Endothelial cell of umbilical vein (primary cell): ENCODE measurements at regions not wholly inside any gene's neighbourhood (a gene's known extent, or its start where the extent isn't known, plus 50 kb on each side); places are given as distances from the start of the nearest gene placed in this dataset.

ENCODE experiments used
- BruUV-seq: library from RNA; stranded (reverse); fragments of 400-500 nt; replicated peaks from 2 replicates; lab custom pipeline; 2021; lab: Mats Ljungman, UMichigan
- CTCF ChIA-PET: fragments of 300-600, 350-600 bp; sonication (Branson Sonifier 250); formaldehyde crosslinking; loops from one replicate; lab custom pipeline; 2021; ENCODE audit warnings: antibody characterized with exemption, inconsistent platforms; lab: Charles Lee
- POLR2A ChIA-PET: fragments of 300-600, 350-600 bp; sonication (Branson Sonifier 250); formaldehyde crosslinking; loops from one replicate; lab custom pipeline; 2021; ENCODE audit warnings: antibody characterized with exemption, inconsistent platforms; lab: Charles Lee
- DNase-seq: peaks from one replicate; pipeline ENCODE4 v3.0.0-alpha.2; 2011; ENCODE audit warnings: low read depth, low spot score
- FAIRE-seq: peaks from 2 replicates; lab custom pipeline; 2011; peaks lifted over from hg19 to GRCh38; lab: Jason Lieb, UNC
- H2AFZ ChIP-seq: 2 replicates; pipeline ENCODE4 v1.6.0; 2012; ENCODE audit warnings: low read depth, low read length, control low read depth, inconsistent platforms
- H3K27ac ChIP-seq: 2 replicates; pipeline ENCODE4 v1.5.1; 2011; ENCODE audit warnings: low read depth, mild to moderate bottlenecking, control low read depth, low read length, moderate library complexity; ENCODE audit not compliant: insufficient read depth
- H3K27me3 ChIP-seq, 2 experiments: 2 replicates each; pipeline versions ENCODE4 v1.6.0 to v1.6.1; 2011; ENCODE audit warnings: low read length in 2 of 2, mixed read lengths in 1 of 2; ENCODE audit not compliant: control insufficient read depth in 2 of 2, insufficient read depth in 2 of 2
- H3K36me3 ChIP-seq, 2 experiments: 2 replicates in 1 of 2; 3 replicates in 1 of 2; pipeline ENCODE4 v1.5.1; 2011; ENCODE audit warnings: low read length in 2 of 2, mild to moderate bottlenecking in 1 of 2, moderate library complexity in 1 of 2; ENCODE audit not compliant: control insufficient read depth in 2 of 2, insufficient read depth in 2 of 2; ENCODE audit errors: extremely low read depth in 1 of 2
- H3K4me1 ChIP-seq: 3 replicates; pipeline ENCODE4 v1.5.1; 2011; ENCODE audit warnings: mild to moderate bottlenecking, low read length; ENCODE audit not compliant: control insufficient read depth, insufficient read depth; ENCODE audit errors: extremely low read depth
- H3K4me2 ChIP-seq: 2 replicates; pipeline ENCODE4 v1.6.1; 2011; ENCODE audit warnings: low read length, control low read depth, mixed read lengths; ENCODE audit not compliant: insufficient read depth
- H3K4me3 ChIP-seq, 3 experiments: fragments of 200-600 bp in 1 of 3; sonication (generic), shearing (Covaris generic) in 1 of 3; replicated peaks in 1 of 3; 2 replicates each; pipeline ENCODE4 v1.5.1; 2011 to 2016; ENCODE audit warnings: control low read depth in 3 of 3, low read length in 3 of 3, mild to moderate bottlenecking in 2 of 3, inconsistent platforms in 1 of 3, low read depth in 1 of 3, moderate library complexity in 1 of 3; ENCODE audit not compliant: insufficient read depth in 1 of 3
- H3K79me2 ChIP-seq: 2 replicates; pipeline ENCODE4 v1.6.0; 2012; ENCODE audit warnings: low read length, inconsistent platforms; ENCODE audit not compliant: control insufficient read depth, insufficient read depth
- H3K9ac ChIP-seq: replicated peaks from 2 replicates; pipeline ENCODE3; 2011; ENCODE audit warnings: low read length, control low read depth; ENCODE audit not compliant: insufficient read depth; ENCODE audit errors: extremely low read depth
- H3K9me1 ChIP-seq: replicated peaks from 3 replicates; pipeline ENCODE4 v1.6.0; 2011; ENCODE audit warnings: mild to moderate bottlenecking, low read length; ENCODE audit not compliant: control insufficient read depth, insufficient read depth; ENCODE audit errors: extremely low read depth
- H3K9me3 ChIP-seq: replicated peaks from 2 replicates; pipeline ENCODE4 v1.5.1; 2012; ENCODE audit warnings: low read length, inconsistent platforms; ENCODE audit not compliant: control insufficient read depth, insufficient read depth
- H4K20me1 ChIP-seq: replicated peaks from 2 replicates; pipeline ENCODE3; 2011; ENCODE audit warnings: mild to moderate bottlenecking, low read length; ENCODE audit not compliant: control insufficient read depth, insufficient read depth; ENCODE audit errors: extremely low read depth
- EZH2 ChIP-seq: IDR thresholded peaks from 2 replicates; pipeline ENCODE4 v1.6.1; 2012; ENCODE audit warnings: borderline replicate concordance, low read depth, mild to moderate bottlenecking, moderate library complexity, low read length, inconsistent platforms; ENCODE audit not compliant: severe bottlenecking
- FOS ChIP-seq: IDR thresholded peaks from 2 replicates; pipeline ENCODE4 v1.6.1; 2011; ENCODE audit warnings: mild to moderate bottlenecking, low read length, moderate library complexity, borderline replicate concordance; ENCODE audit not compliant: insufficient read depth
- GATA2 ChIP-seq: IDR thresholded peaks from 2 replicates; pipeline ENCODE4 v1.7.0; 2011; ENCODE audit warnings: low read depth, mild to moderate bottlenecking, moderate library complexity, mixed read lengths, low read length; ENCODE audit not compliant: insufficient read length, insufficient read depth
- JUN ChIP-seq: IDR thresholded peaks from 2 replicates; pipeline ENCODE4 v1.6.1; 2011; ENCODE audit warnings: borderline replicate concordance, low read depth; ENCODE audit not compliant: insufficient read length, insufficient read depth
- MYC ChIP-seq: IDR thresholded peaks from one replicate; pipeline ENCODE4 v1.6.1; 2011; ENCODE audit warnings: mild to moderate bottlenecking, low read depth, low read length
- POLR2A ChIP-seq: IDR thresholded peaks from 2 replicates; pipeline ENCODE4 v1.6.1; 2012; ENCODE audit warnings: low read depth, mild to moderate bottlenecking, control low read depth, low read length
- POLR2AphosphoS5 ChIP-seq: IDR thresholded peaks from 2 replicates; pipeline ENCODE4 v1.6.1; 2012; ENCODE audit warnings: low read depth, mild to moderate bottlenecking, control low read depth, low read length, moderate library complexity; ENCODE audit not compliant: insufficient read depth
- dilution Hi-C: fragments of 300-500 bp; cut with MboI; formaldehyde crosslinking; loops from one replicate; pipeline ENCODE4 v1.15.0; 2019; ENCODE audit warnings: low sequenced_read_pairs; ENCODE audit not compliant: extremely low pct_ligation_motif_present
- intact Hi-C: fragments of 100-400 bp; cut with micrococcal nuclease; formaldehyde crosslinking; loops from one replicate; pipeline ENCODE4 v1.10.0; 2022
- TF ChIP-seq, protein P1 (sequence below), 2 donors: IDR thresholded peaks; 1 replicate in 1 of 2; 2 replicates in 1 of 2; pipeline ENCODE4 v1.5.1; 2011; ENCODE audit warnings: low read length in 2 of 2, mild to moderate bottlenecking in 2 of 2, moderate library complexity in 2 of 2, control low read depth in 1 of 2, inconsistent platforms in 1 of 2, low read depth in 1 of 2; ENCODE audit not compliant: insufficient read depth in 1 of 2; ENCODE audit errors: extremely low read depth in 1 of 2
- TF ChIP-seq, protein P2 (sequence below): IDR thresholded peaks from 2 replicates; pipeline ENCODE4 v1.6.1; 2011; ENCODE audit not compliant: insufficient read depth, insufficient read length

DNA sequence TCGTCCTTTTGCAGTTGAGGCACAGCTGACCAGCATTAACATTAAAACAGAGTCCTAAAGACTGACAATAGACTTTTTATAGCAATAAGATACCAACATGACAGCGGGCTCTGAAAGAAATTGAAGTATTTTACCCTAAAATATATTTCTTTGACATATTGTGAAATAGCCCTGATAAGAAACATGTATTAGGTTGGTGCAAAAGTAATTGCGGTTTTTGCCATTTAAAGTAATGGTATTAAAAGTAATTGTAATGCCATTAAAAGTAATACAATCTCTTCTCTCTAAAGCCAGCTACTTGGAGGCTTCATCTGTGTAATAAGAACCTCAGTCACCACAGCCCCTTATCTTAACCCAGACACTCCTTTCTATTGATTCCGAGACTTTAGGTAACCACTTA, 394.6 kb downstream of the PREX1 start:
- CTCF ChIA-PET: no interaction called here
- no TSS peak for BruUV-seq
- no peaks in the 10 kb centered on the region for H3K9me3 ChIP-seq
- no peak for FAIRE-seq
- no peaks in the 10 kb centered on the region for H3K36me3 ChIP-seq
- TF ChIP-seq, protein P1, sequence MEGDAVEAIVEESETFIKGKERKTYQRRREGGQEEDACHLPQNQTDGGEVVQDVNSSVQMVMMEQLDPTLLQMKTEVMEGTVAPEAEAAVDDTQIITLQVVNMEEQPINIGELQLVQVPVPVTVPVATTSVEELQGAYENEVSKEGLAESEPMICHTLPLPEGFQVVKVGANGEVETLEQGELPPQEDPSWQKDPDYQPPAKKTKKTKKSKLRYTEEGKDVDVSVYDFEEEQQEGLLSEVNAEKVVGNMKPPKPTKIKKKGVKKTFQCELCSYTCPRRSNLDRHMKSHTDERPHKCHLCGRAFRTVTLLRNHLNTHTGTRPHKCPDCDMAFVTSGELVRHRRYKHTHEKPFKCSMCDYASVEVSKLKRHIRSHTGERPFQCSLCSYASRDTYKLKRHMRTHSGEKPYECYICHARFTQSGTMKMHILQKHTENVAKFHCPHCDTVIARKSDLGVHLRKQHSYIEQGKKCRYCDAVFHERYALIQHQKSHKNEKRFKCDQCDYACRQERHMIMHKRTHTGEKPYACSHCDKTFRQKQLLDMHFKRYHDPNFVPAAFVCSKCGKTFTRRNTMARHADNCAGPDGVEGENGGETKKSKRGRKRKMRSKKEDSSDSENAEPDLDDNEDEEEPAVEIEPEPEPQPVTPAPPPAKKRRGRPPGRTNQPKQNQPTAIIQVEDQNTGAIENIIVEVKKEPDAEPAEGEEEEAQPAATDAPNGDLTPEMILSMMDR (IDR thresholded peaks at IDR 0.05; ENCODE audit: extremely low read depth in 1 of 2, insufficient read depth in 1 of 2, low read depth in 1 of 2, low read length in 2 of 2): no peak
- no peak for TF ChIP-seq JUN
- POLR2A ChIA-PET: no interaction called here
- dilution Hi-C loops: no loop called here
- no peaks in the 10 kb centered on the region for H3K27me3 ChIP-seq
- no peaks in the 10 kb centered on the region for H3K9me1 ChIP-seq
- H3K79me2 ChIP-seq: no peaks in the 10 kb centered on the region
- intact Hi-C loops: no loop called here
- no peak overlapping the region for H3K9ac ChIP-seq
- H3K4me1 ChIP-seq: no peaks in the 10 kb centered on the region
- no peak overlapping the region for H3K4me2 ChIP-seq
- H3K27ac ChIP-seq: no peak overlapping the region
- H4K20me1 ChIP-seq: no peaks in the 10 kb centered on the region
- DNase-seq: no peak
- H2AFZ ChIP-seq: no peak overlapping the region
- H3K4me3 ChIP-seq: no peak overlapping the region

DNA sequence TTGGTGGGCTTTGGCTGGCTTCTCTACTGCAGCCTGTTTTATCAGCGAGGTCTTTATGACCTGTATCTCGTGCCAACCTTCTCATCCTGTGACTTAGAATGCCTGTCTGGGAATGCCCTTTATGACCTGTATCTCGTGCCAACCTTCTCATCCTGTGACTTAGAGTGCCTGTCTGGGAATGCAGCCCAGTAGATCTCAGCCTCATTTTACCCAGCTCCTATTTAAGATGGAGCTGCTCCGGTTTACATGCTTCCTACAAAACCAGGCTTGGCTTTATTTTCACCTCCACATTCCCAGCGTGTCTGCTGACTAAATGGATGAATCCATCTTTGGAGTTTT, 395.3 kb downstream of the PREX1 start:
- ChIA-PET POLR2A (no interaction called here), CTCF (no interaction called here)
- H3K9ac ChIP-seq: no peak overlapping the region
- no peaks in the 10 kb centered on the region for H3K4me1 ChIP-seq
- H3K9me1 ChIP-seq: no peaks in the 10 kb centered on the region
- H2AFZ ChIP-seq: no peak overlapping the region
- dilution Hi-C loops: no loop called here
- H3K27ac ChIP-seq: no peak overlapping the region
- no peak overlapping the region for H3K4me3 ChIP-seq
- no TSS peak for BruUV-seq
- TF ChIP-seq, protein P1 (IDR thresholded peaks at IDR 0.05; ENCODE audit: extremely low read depth in 1 of 2, insufficient read depth in 1 of 2, low read depth in 1 of 2, low read length in 2 of 2): no peak
- TF ChIP-seq POLR2AphosphoS5 (no peak), EZH2 (no peak), JUN (no peak), GATA2 (no peak), POLR2A (no peak), FOS (no peak), MYC (no peak)
- TF ChIP-seq, protein P2, sequence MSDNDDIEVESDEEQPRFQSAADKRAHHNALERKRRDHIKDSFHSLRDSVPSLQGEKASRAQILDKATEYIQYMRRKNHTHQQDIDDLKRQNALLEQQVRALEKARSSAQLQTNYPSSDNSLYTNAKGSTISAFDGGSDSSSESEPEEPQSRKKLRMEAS: no peak
- H3K79me2 ChIP-seq: no peaks in the 10 kb centered on the region
- H4K20me1 ChIP-seq: no peaks in the 10 kb centered on the region
- no peaks in the 10 kb centered on the region for H3K9me3 ChIP-seq
- no peaks in the 10 kb centered on the region for H3K27me3 ChIP-seq
- no peak overlapping the region for H3K4me2 ChIP-seq
- intact Hi-C loops: no loop called here
- FAIRE-seq (no peak), DNase-seq (no peak)
- no peaks in the 10 kb centered on the region for H3K36me3 ChIP-seq
